ENCODE measurements at regions not wholly inside any gene's neighbourhood (a gene's known extent, or its start where the extent isn't known, plus 50 kb on each side); places are given as distances from the start of the nearest gene placed in this dataset.

GRCh38 chr4:120434756-120435155 is 368.1 kb upstream of the MAD2L1 start:
- no peak for DNase-seq (ENCODE audit: low spot score in 2 of 2, unreplicated experiment in 2 of 2)
- H3K4me1 Mint-ChIP-seq = peaks cover 6% of the 10 kb centered on the region
- H3K27me3 Mint-ChIP-seq (ENCODE audit: low read depth) = no peaks in the 10 kb centered on the region
- H3K4me3 Mint-ChIP-seq = no peak overlapping the region
- TF ChIP-seq CTCF (IDR thresholded peaks at IDR 0.05; ENCODE audit: unreplicated experiment) = no peak
- no peak overlapping the region for H3K27ac Mint-ChIP-seq
- no peaks in the 10 kb centered on the region for H3K9me3 Mint-ChIP-seq
- no peaks in the 10 kb centered on the region for H3K36me3 Mint-ChIP-seq

GRCh38 chr4:120432301-120432860 is 365.7 kb upstream of the MAD2L1 start:
- no peak for TF ChIP-seq CTCF (IDR thresholded peaks at IDR 0.05; ENCODE audit: unreplicated experiment)
- Mint-ChIP-seq H3K36me3 (no peaks in the 10 kb centered on the region), H3K4me3 (no peak overlapping the region), H3K27ac (no peak overlapping the region), H3K27me3 (ENCODE audit: low read depth) (no peaks in the 10 kb centered on the region), H3K4me1 (peaks cover 6% of the 10 kb centered on the region), H3K9me3 (no peaks in the 10 kb centered on the region)
- no peak for DNase-seq (ENCODE audit: low spot score in 2 of 2, unreplicated experiment in 2 of 2)

GRCh38 chr4:120431180-120431579 is 364.5 kb upstream of the MAD2L1 start:
- no peaks in the 10 kb centered on the region for H3K9me3 Mint-ChIP-seq
- no peak overlapping the region for H3K27ac Mint-ChIP-seq
- H3K36me3 Mint-ChIP-seq = no peaks in the 10 kb centered on the region
- peaks cover 6% of the 10 kb centered on the region for H3K4me1 Mint-ChIP-seq
- DNase-seq (ENCODE audit: low spot score in 2 of 2, unreplicated experiment in 2 of 2) = no peak
- H3K4me3 Mint-ChIP-seq = no peak overlapping the region
- no peak for TF ChIP-seq CTCF (IDR thresholded peaks at IDR 0.05; ENCODE audit: unreplicated experiment)
- no peaks in the 10 kb centered on the region for H3K27me3 Mint-ChIP-seq (ENCODE audit: low read depth)

GRCh38 chr4:120418146-120418545 is 351.5 kb upstream of the MAD2L1 start:
- peaks cover 3% of the 10 kb centered on the region for H3K36me3 Mint-ChIP-seq
- H3K4me3 Mint-ChIP-seq = no peak overlapping the region
- DNase-seq (ENCODE audit: low spot score in 2 of 2, unreplicated experiment in 2 of 2) = no peak
- peaks cover 31% of the 10 kb centered on the region for H3K9me3 Mint-ChIP-seq
- H3K4me1 Mint-ChIP-seq = no peaks in the 10 kb centered on the region
- TF ChIP-seq CTCF (IDR thresholded peaks at IDR 0.05; ENCODE audit: unreplicated experiment) = no peak
- no peak overlapping the region for H3K27ac Mint-ChIP-seq
- H3K27me3 Mint-ChIP-seq (ENCODE audit: low read depth) = no peaks in the 10 kb centered on the region

- DNase-seq (ENCODE audit: low spot score in 2 of 2, unreplicated experiment in 2 of 2) = no peak
- H3K4me1 Mint-ChIP-seq = no peaks in the 10 kb centered on the region
- H3K27ac Mint-ChIP-seq = no peak overlapping the region
Measured at GRCh38 chr4:120415896-120416295, 349.2 kb upstream of the MAD2L1 start.

More at GRCh38 chr4:120415896-120416295, 349.2 kb upstream of the MAD2L1 start:
- no peak for TF ChIP-seq CTCF (IDR thresholded peaks at IDR 0.05; ENCODE audit: unreplicated experiment)
- Mint-ChIP-seq H3K36me3 (peaks cover 4% of the 10 kb centered on the region), H3K27me3 (ENCODE audit: low read depth) (no peaks in the 10 kb centered on the region), H3K4me3 (no peak overlapping the region), H3K9me3 (peaks cover 45% of the 10 kb centered on the region)
